Mesodermal cell (in vitro differentiated cells): ENCODE measurements at regions not wholly inside any gene's neighbourhood (a gene's known extent, or its start where the extent isn't known, plus 50 kb on each side); places are given as distances from the start of the nearest gene placed in this dataset.
A peak's percentile ranks its signal among the peaks of the same experiment; 100 is the strongest.

Source experiments
- H3K27ac ChIP-seq: 2 replicates; pipeline ENCODE4 v1.7.0; 2013; ENCODE audit warnings: mild to moderate bottlenecking, low read depth, low read length, moderate library complexity; ENCODE audit not compliant: severe bottlenecking
- H3K36me3 ChIP-seq: 2 replicates; pipeline ENCODE4 v1.7.1; 2013; ENCODE audit warnings: mild to moderate bottlenecking, low read length, moderate library complexity; ENCODE audit not compliant: control insufficient read depth, insufficient read depth
- H3K4me1 ChIP-seq: one replicate; pipeline ENCODE4 v1.7.1; 2013; ENCODE audit warnings: mild to moderate bottlenecking, low read length; ENCODE audit not compliant: insufficient read depth, control insufficient read depth, poor library complexity, severe bottlenecking
- H3K4me3 ChIP-seq: 2 replicates; pipeline ENCODE4 v1.7.0; 2013; ENCODE audit warnings: low read length, control low read depth, mild to moderate bottlenecking; ENCODE audit not compliant: insufficient read depth, poor library complexity, severe bottlenecking; ENCODE audit errors: extremely low read depth
- H3K9me3 ChIP-seq: 2 replicates; pipeline ENCODE4 v1.7.1; 2013; ENCODE audit warnings: mild to moderate bottlenecking, low read length, moderate library complexity; ENCODE audit not compliant: control insufficient read depth
- WGBS, 2 experiments: methylation state at CpG; one replicate each; pipeline ENCODE4 v1.1.5; 2013; ENCODE audit warnings: missing lambda C conversion rate in 2 of 2; ENCODE audit not compliant: insufficient coverage in 2 of 2; 5-methylcytosine and 5-hydroxymethylcytosine counted together

- Histone ChIP-seq H3K27ac (no peak overlapping the region), H3K36me3 (no peaks in the 10 kb centered on the region), H3K9me3 (no peaks in the 10 kb centered on the region), H3K4me3 (no peak overlapping the region), H3K4me1 (peaks cover 3% of the 10 kb centered on the region)
- WGBS, 2 experiments, result 89 to 90% methylated on average over 1 of the region's 1 CpG
These were observed 116.6 kb upstream of the ADAMTSL1 start for GRCh38 chr9:18357321-18357720.

DNA sequence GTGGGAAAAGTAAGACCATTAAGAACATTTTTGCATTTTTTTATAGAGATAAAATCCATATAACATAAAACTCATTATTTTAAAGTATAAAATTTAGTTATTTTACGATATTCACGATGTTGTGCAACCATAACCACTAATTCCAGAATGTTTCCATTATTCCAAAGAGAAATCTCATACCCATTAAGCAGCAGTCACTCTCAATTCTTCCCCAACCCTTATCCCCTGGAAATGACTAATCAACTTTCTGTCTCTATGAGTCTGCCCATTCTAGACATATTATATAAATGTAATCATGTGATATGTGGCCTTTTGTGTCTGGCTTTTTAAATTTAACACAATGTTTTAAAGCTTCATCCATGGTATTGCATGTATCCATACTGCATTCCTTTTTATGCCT is 115.6 kb upstream of the ADAMTSL1 start:
- Histone ChIP-seq H3K4me1 (peaks cover 3% of the 10 kb centered on the region), H3K4me3 (no peak overlapping the region), H3K9me3 (no peaks in the 10 kb centered on the region), H3K27ac (no peak overlapping the region), H3K36me3 (no peaks in the 10 kb centered on the region)
- WGBS, 2 experiments, result 83% methylated on average over 1 of the region's 2 CpGs; no CpG with 5 or more reads in 1 of the 2 experiments

- no peak overlapping the region for H3K27ac ChIP-seq
- H3K4me1 ChIP-seq, result peaks cover 3% of the 10 kb centered on the region
- WGBS, 2 experiments, result no CpG with 5 or more reads among the region's 1 CpG
- H3K36me3 ChIP-seq, result no peaks in the 10 kb centered on the region
- no peak overlapping the region for H3K4me3 ChIP-seq
- H3K9me3 ChIP-seq, result no peaks in the 10 kb centered on the region
These were observed 114.6 kb upstream of the ADAMTSL1 start for GRCh38 chr9:18359335-18359734.

DNA sequence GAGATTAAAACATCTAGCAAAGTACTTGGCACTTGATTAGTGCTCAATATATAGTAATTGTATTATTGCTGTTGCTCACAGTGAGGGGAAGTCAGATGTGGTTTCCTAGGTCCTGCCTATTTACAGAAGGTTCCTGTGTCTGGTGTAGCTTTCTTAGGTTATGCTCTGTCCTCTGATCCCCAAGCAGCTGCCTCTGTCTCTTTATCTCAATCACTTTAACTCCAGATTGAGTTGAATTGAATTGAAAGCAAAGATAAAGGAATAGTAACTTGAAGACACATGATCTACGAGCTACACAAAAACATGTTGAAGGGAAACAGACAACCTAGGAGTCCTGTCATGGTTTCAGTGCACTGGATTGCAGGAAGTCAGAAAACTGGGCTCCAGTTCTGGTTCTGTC is 113.9 kb upstream of the ADAMTSL1 start:
- peak overlapping the region; percentile 0 for H3K27ac ChIP-seq
- H3K9me3 ChIP-seq, result no peaks in the 10 kb centered on the region
- WGBS, 2 experiments, result 38 to 100% methylated on average over 1 of the region's 1 CpG
- H3K4me3 ChIP-seq, result no peak overlapping the region
- H3K4me1 ChIP-seq, result peaks cover 3% of the 10 kb centered on the region
- H3K36me3 ChIP-seq, result no peaks in the 10 kb centered on the region

- Histone ChIP-seq H3K4me3 (no peak overlapping the region), H3K27ac (no peak overlapping the region), H3K9me3 (no peaks in the 10 kb centered on the region), H3K36me3 (no peaks in the 10 kb centered on the region), H3K4me1 (peaks cover 3% of the 10 kb centered on the region)
- 86 to 90% methylated on average over 1 to 2 of the region's 2 CpGs for WGBS, 2 experiments
These were observed 112.3 kb upstream of the ADAMTSL1 start for GRCh38 chr9:18361646-18362045.

DNA sequence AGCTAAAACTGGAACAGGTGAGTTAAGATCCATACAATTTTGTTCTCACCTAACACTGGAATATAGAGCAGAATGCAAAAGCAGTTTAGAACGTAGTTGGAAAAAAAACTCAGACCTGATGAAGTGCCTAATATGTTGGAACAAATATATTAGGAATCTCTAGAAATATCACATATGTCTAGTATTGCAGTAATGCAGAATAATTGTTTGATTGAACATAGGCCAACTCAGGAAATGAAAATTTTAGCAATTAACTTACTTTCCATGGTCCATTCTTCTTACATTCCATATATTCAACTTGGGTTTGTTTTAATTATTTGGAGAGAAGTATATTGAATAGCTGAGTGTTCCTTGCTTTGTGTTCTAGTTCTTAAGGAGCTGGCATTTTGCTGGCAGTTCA is 111.8 kb upstream of the ADAMTSL1 start:
- Histone ChIP-seq H3K4me1 (peaks cover 3% of the 10 kb centered on the region), H3K9me3 (no peaks in the 10 kb centered on the region), H3K4me3 (no peak overlapping the region), H3K27ac (no peak overlapping the region), H3K36me3 (no peaks in the 10 kb centered on the region)
- no CpG with 5 or more reads among the region's 1 CpG for WGBS, 2 experiments

GRCh38 chr9:18362901-18363685 is 110.9 kb upstream of the ADAMTSL1 start:
- WGBS, 2 experiments, result 100% methylated on average over 2 of the region's 3 CpGs

GRCh38 chr9:18365651-18366050 is 108.3 kb upstream of the ADAMTSL1 start:
- H3K9me3 ChIP-seq, result no peaks in the 10 kb centered on the region
- H3K27ac ChIP-seq, result no peak overlapping the region
- WGBS, 2 experiments, result 84 to 91% methylated on average over 3 to 6 of the region's 6 CpGs
- H3K36me3 ChIP-seq, result no peaks in the 10 kb centered on the region
- no peak overlapping the region for H3K4me3 ChIP-seq
- H3K4me1 ChIP-seq, result no peaks in the 10 kb centered on the region

More at GRCh38 chr9:18362901-18363685, 110.9 kb upstream of the ADAMTSL1 start:
- peaks cover 3% of the 10 kb centered on the region for H3K4me1 ChIP-seq
- H3K4me3 ChIP-seq, result no peak overlapping the region
- no peaks in the 10 kb centered on the region for H3K9me3 ChIP-seq
- H3K27ac ChIP-seq, result no peak overlapping the region
- no peaks in the 10 kb centered on the region for H3K36me3 ChIP-seq

DNA sequence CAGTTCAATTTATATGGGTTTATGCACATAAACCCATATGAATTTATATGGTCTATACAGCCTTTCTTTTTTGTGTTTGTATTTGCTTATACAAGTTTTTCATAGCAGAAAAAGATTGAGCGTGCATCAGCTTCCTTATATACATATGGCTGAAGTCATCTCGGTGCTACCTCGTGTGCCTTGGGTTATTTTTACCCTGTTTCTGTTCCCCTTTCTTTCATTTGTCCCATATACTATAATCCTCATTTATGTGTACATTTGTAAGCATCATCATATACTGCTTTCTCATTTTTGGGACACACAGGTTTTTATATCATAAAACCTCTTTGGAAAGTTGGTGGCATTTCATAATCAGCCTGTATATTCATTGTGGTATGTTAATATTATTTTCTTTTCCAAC is 107.8 kb upstream of the ADAMTSL1 start:
- WGBS, 2 experiments, result 100% methylated on average over 1 of the region's 3 CpGs; no CpG with 5 or more reads in 1 of the 2 experiments
- no peak overlapping the region for H3K4me3 ChIP-seq
- H3K27ac ChIP-seq, result no peak overlapping the region
- H3K36me3 ChIP-seq, result no peaks in the 10 kb centered on the region
- H3K9me3 ChIP-seq, result no peaks in the 10 kb centered on the region
- H3K4me1 ChIP-seq, result no peaks in the 10 kb centered on the region

GRCh38 chr9:18368206-18368605 is 105.7 kb upstream of the ADAMTSL1 start:
- no peaks in the 10 kb centered on the region for H3K4me1 ChIP-seq
- H3K4me3 ChIP-seq, result no peak overlapping the region
- no peak overlapping the region for H3K27ac ChIP-seq
- no peaks in the 10 kb centered on the region for H3K36me3 ChIP-seq
- no peaks in the 10 kb centered on the region for H3K9me3 ChIP-seq
- WGBS, 2 experiments, result 87 to 100% methylated on average over 3 to 4 of the region's 4 CpGs

DNA sequence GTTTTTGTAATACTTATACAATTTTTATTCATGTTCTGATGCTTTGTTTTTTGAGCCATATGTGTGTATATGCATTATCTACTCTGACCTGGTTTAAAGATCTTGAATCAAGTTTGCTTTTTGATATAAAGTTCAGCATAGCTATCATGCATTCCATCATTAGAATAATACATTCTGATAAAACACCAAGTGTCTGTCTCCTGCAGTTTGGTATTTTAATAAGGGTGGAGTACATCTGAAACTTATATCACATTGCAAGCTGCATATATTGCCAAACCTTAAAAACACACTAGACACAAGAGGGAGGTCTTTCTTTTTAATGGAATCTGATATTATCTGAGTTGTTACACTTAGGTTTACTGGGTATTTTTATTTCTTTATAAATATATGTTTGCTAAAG is 102.8 kb upstream of the ADAMTSL1 start:
- no peaks in the 10 kb centered on the region for H3K36me3 ChIP-seq
- H3K4me1 ChIP-seq, result no peaks in the 10 kb centered on the region
- H3K27ac ChIP-seq, result no peak overlapping the region
- no peaks in the 10 kb centered on the region for H3K9me3 ChIP-seq
- H3K4me3 ChIP-seq, result no peak overlapping the region
